Middle frontal gyrus (tissue), 1 donor: ENCODE measurements at regions not wholly inside any gene's neighbourhood (a gene's known extent, or its start where the extent isn't known, plus 50 kb on each side); places are given as distances from the start of the nearest gene placed in this dataset.
A peak's percentile ranks its signal among the peaks of the same experiment; 100 is the strongest.

ENCODE experiments used
- DNase-seq: peaks from one replicate; pipeline ENCODE4 v3.0.0-alpha.2; 2015; ENCODE audit warnings: low spot score; ENCODE audit errors: extremely low spot score

- peak; percentile 11 for DNase-seq
These were observed 98.6 kb upstream of the ARHGEF26 start for GRCh38 chr3:154022606-154023005.

DNA sequence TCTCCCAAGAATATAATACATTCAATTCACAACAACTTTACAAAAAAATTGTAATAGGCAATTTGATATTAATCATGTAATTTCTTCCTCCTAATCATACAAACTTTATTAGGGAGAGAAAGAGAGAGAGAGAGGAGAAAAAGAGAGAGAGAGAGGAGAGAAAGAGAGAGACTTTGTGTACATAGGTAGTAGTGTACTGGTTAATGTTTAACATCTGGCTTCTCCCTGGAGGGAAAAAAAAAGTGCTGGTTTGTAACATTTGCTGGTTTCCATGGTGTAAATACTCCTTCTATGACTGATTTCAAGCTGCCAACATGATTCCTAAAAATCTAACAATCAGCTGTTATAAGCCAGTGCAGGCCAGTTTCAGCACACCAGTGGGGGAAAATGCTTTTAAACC lies 98.0 kb upstream of the ARHGEF26 start:
- no peak for DNase-seq

DNA sequence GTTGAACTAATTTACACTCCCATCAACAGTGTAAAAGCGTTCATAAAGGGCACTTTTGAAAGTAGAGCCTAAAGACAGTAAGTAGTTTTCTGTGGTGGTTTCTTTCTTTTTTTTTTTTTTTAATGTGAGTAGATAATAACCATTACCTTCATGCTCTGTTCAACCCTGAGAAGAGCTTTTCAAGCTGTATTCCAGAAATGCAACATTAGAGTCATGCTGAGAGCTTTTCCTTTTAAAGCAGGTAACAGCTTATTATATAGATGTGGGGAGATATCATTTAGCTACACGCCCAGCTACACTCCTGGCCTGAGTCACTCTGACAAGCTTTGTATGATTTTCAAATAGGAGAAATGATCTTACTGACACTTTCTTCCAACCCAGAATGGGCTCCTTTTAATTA lies 96.2 kb upstream of the ARHGEF26 start:
- no peak for DNase-seq

GRCh38 chr3:154029926-154030325 lies 91.3 kb upstream of the ARHGEF26 start:
- no peak for DNase-seq

- no peak for DNase-seq
These were observed 86.3 kb upstream of the ARHGEF26 start for GRCh38 chr3:154034797-154035330.

GRCh38 chr3:154040283-154040682 lies 80.9 kb upstream of the ARHGEF26 start:
- DNase-seq, result no peak

DNA sequence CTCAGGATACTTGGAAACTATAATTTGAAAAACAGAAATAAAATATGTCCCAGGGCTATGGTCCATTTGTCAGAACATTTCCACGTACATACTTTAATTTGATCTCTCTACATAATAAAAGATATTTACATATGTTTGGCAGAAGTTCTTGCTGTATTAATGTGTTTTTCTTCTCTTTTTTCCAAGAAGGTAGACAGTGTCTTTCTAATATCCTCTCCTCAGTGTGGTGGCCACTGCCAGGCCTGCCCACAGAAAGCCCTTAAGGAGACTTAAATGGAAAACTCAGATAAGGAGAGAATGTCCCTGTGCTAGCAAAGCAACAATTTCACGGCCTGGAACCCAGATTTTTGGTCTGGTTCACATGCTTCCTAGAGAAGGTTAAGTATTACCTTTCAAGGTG lies 76.5 kb upstream of the ARHGEF26 start:
- no peak for DNase-seq

DNA sequence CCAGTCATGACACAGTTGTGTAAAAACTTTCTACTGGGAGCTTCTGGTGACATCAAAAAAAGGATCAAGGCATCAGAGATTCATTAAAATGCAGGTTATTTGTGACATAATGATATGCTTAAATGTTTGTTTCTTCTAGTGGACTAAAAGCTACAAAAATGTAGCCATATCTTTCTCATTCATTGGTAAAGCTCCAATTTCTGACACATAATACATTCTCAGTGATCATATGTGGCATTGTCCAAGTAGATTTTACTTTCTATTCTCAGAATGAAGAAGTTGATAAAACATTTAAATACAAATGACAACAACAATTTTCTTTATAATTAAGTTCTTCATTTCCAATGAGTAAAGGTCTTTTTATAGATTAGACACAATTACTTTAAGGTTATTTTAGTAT lies 71.0 kb upstream of the ARHGEF26 start:
- DNase-seq, result no peak

GRCh38 chr3:154050766-154051165 lies 70.4 kb upstream of the ARHGEF26 start:
- no peak for DNase-seq

GRCh38 chr3:154059833-154060232 lies 61.4 kb upstream of the ARHGEF26 start:
- DNase-seq, result no peak

GRCh38 chr3:154060238-154061000 lies 60.8 kb upstream of the ARHGEF26 start:
- DNase-seq, result peak; percentile 52

DNA sequence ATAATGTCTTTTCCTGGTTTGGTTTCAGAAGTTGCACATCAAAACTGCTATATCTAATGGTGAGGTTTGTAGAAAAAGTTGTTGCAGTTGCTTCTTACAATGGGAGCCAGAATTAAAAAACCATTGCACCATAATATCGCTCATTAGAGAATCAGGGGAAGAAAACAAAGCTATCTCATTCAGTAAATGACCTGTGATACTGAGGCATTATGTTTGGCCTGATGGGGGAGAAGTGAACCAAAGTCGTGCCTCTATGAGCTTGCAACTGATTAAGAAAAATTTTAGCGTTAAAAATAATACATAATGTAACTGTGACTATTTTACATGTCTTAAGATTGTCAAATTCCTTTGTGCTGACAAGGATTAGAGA lies 60.2 kb upstream of the ARHGEF26 start:
- no peak for DNase-seq

GRCh38 chr3:154062513-154062912 lies 58.7 kb upstream of the ARHGEF26 start:
- no peak for DNase-seq

DNA sequence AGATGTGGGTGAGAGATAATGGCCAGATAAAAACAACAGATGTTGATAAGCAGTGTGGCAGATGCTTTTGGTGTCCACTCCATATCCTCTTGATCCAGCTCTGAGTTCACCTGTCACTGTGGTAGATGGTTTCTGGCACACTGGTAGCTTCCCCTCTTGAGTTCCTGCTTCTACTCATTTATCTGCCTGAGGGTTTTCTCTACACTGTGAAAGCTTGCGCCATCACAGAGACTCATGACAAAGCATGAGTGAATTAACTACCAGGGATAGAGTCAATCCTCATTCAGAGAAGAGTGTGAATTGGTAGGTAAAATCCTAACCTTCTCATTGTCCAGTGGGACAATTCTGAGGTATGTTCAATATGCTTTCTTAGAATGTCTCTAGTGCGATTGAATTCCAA lies 50.0 kb upstream of the ARHGEF26 start:
- DNase-seq, result no peak
